Chondrocyte (in vitro differentiated cells): ENCODE measurements at regions not wholly inside any gene's neighbourhood (a gene's known extent, or its start where the extent isn't known, plus 50 kb on each side); places are given as distances from the start of the nearest gene placed in this dataset.
A peak's percentile ranks its signal among the peaks of the same experiment; 100 is the strongest.
"Not testable (repeated sequence)": the region's sequence is repeated elsewhere in the genome, so short reads cannot be mapped to it uniquely, and the experiment has no call there.

ENCODE experiments used
- DNase-seq: peaks from one replicate; pipeline ENCODE4 v3.0.0; 2021; ENCODE audit warnings: mixed read lengths, low spot score
- H3K27ac Mint-ChIP-seq: one replicate; pipeline ENCODE4 v1.8.0; 2021; ENCODE audit warnings: mild to moderate bottlenecking, moderate library complexity, mixed read lengths; ENCODE audit not compliant: unreplicated experiment
- H3K27me3 Mint-ChIP-seq: 2 replicates; pipeline ENCODE4 v1.8.0; 2021; ENCODE audit warnings: low read depth, mixed read lengths
- H3K36me3 Mint-ChIP-seq: 2 replicates; pipeline ENCODE4 v1.8.0; 2021; ENCODE audit warnings: low read depth, mixed read lengths
- H3K4me1 Mint-ChIP-seq: 2 replicates; pipeline ENCODE4 v1.8.0; 2021; ENCODE audit warnings: low read depth, mild to moderate bottlenecking, mixed read lengths
- H3K4me3 Mint-ChIP-seq: one replicate; pipeline ENCODE4 v1.8.0; 2021; ENCODE audit warnings: mild to moderate bottlenecking, moderate library complexity, mixed read lengths; ENCODE audit not compliant: unreplicated experiment
- H3K9me3 Mint-ChIP-seq: 2 replicates; pipeline ENCODE4 v1.8.0; 2021; ENCODE audit warnings: low read depth, mixed read lengths
- CTCF ChIP-seq: fragments of 200-600 bp; sonication (generic); IDR thresholded peaks from 2 replicates; pipeline ENCODE4 v1.5.0; 2021; ENCODE audit warnings: antibody characterized with exemption, mild to moderate bottlenecking, moderate library complexity

GRCh38 chr6:56815436-56815835 is 139.5 kb upstream of the BEND6 start:
- DNase-seq: no peak
- H3K27me3 Mint-ChIP-seq: no peaks in the 10 kb centered on the region
- H3K9me3 Mint-ChIP-seq: no peaks in the 10 kb centered on the region
- no peaks in the 10 kb centered on the region for H3K36me3 Mint-ChIP-seq
- peaks cover 32% of the 10 kb centered on the region for H3K4me1 Mint-ChIP-seq
- H3K27ac Mint-ChIP-seq: no peak overlapping the region
- no peak overlapping the region for H3K4me3 Mint-ChIP-seq
- no peak for TF ChIP-seq CTCF

- TF ChIP-seq CTCF: no peak
- Mint-ChIP-seq H3K4me1 (peaks cover 31% of the 10 kb centered on the region), H3K9me3 (no peaks in the 10 kb centered on the region), H3K4me3 (no peak overlapping the region), H3K27me3 (no peaks in the 10 kb centered on the region), H3K27ac (no peak overlapping the region), H3K36me3 (no peaks in the 10 kb centered on the region)
- no peak for DNase-seq
Observed at GRCh38 chr6:56814802-56815201, 140.1 kb upstream of the BEND6 start.

GRCh38 chr6:56814308-56814707 is 140.6 kb upstream of the BEND6 start:
- Mint-ChIP-seq H3K36me3 (no peaks in the 10 kb centered on the region), H3K27me3 (no peaks in the 10 kb centered on the region), H3K27ac (no peak overlapping the region), H3K9me3 (no peaks in the 10 kb centered on the region), H3K4me3 (no peak overlapping the region), H3K4me1 (peaks cover 33% of the 10 kb centered on the region)
- DNase-seq: no peak
- TF ChIP-seq CTCF: no peak

GRCh38 chr6:56812851-56813250 is 142.1 kb upstream of the BEND6 start:
- not testable (repeated sequence) for H3K9me3 Mint-ChIP-seq, DNase-seq, H3K4me3 Mint-ChIP-seq, H3K27ac Mint-ChIP-seq, H3K36me3 Mint-ChIP-seq, H3K27me3 Mint-ChIP-seq
- peaks cover 37% of the 10 kb centered on the region for H3K4me1 Mint-ChIP-seq

- Mint-ChIP-seq H3K27ac (peak overlapping the region; percentile 85), H3K36me3 (no peaks in the 10 kb centered on the region), H3K4me1 (peaks cover 56% of the 10 kb centered on the region), H3K4me3 (no peak overlapping the region), H3K9me3 (no peaks in the 10 kb centered on the region), H3K27me3 (no peaks in the 10 kb centered on the region)
- TF ChIP-seq CTCF: no peak
- no peak for DNase-seq
Observed at GRCh38 chr6:56808871-56809359, 146.0 kb upstream of the BEND6 start.

- Mint-ChIP-seq H3K4me3 (no peak overlapping the region), H3K4me1 (peaks cover 62% of the 10 kb centered on the region)
Observed at GRCh38 chr6:56807989-56808337, 146.9 kb upstream of the BEND6 start.

More at GRCh38 chr6:56807989-56808337, 146.9 kb upstream of the BEND6 start:
- Mint-ChIP-seq H3K9me3 (no peaks in the 10 kb centered on the region), H3K27me3 (no peaks in the 10 kb centered on the region), H3K27ac (peak overlapping the region; percentile 63), H3K36me3 (no peaks in the 10 kb centered on the region)
- TF ChIP-seq CTCF: no peak
- no peak for DNase-seq
